Stimulated activated CD8-positive, alpha-beta memory T cell treated with anti-CD3 and anti-CD28 coated beads, Interleukin-15, amount 100 ng/mL, for 48 hours (primary cell): ENCODE measurements at regions not wholly inside any gene's neighbourhood (a gene's known extent, or its start where the extent isn't known, plus 50 kb on each side); places are given as distances from the start of the nearest gene placed in this dataset.
"Not testable (repeated sequence)": the region's sequence is repeated elsewhere in the genome, so short reads cannot be mapped to it uniquely, and the experiment has no call there.

Experiments
- DNase-seq, 2 donors: peaks; one replicate each; pipeline ENCODE4 v3.0.0-alpha.2; 2020; ENCODE audit warnings: low read depth in 2 of 2

DNA sequence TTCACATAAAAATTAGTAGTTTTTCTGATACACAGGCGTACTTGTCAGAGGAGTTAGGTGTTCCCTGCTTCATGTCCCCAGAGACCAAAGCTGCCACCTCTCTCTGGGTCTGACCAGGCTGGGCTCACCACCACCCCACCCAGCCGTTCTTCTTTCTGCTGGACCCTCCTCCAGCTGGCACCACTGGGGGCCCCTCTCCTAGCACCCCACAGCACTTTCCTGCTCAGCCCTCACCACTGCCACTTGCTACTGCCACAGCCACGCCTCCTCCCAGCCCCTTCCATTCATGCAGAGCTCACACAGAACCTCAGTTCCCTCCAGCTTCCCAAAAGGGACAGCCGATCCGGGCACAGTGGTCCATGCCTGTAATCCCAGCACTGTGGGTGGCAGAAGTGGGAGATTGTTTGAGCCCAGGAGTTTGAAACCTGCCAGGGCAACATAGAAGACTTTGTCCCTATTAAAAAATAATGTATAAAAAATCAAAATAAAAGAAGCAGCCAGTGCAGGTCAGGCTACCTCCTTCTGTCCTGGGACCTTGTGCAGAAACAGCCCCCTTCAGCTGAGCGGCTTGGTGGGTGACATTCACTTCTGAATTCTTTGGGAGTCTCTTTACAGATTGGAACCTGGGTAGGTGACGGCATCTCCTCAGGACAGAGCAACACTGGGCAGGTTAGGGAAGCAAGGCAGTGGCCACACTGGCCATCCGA is 208.3 kb downstream of the TOMM20 start:
- no peak for DNase-seq

DNA sequence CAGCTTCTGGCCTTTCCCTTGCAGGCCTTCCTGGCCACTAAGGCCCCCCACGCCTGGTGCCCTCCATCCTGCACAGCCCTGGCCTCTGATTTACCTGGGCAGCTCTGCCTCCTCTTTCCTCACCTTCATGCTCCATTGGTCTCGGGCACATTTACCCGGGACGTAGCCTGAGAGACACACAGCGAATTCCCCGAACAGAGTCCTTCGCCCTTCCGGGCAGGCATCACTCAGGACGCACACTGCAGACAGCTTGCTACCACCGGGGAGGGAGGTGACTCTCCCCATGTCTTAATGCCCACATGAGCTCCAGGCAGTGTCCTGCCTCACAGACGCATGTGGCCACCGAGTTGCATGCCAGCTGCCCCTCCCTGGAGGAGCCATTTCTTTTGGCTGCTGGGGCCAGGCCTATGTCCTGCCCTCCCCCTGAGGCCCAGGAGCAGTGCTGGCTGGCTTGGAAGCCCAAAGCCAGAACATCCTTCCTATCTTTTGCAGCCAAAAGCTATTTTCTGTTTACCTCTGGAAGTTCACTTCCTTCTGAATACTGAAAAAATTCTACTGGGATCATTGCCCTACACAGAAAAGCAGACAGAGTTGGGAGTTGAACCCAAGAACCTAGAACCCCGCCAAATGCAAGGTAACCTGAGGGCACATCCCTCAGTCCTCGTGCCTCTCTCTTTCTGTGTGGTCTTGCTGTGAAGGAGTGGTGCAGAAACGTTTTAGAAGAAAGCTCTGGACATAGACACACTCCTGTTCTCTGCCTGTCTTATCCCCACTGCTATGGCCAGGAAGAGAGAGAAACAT is 209.5 kb downstream of the TOMM20 start:
- DNase-seq, result no peak

DNA sequence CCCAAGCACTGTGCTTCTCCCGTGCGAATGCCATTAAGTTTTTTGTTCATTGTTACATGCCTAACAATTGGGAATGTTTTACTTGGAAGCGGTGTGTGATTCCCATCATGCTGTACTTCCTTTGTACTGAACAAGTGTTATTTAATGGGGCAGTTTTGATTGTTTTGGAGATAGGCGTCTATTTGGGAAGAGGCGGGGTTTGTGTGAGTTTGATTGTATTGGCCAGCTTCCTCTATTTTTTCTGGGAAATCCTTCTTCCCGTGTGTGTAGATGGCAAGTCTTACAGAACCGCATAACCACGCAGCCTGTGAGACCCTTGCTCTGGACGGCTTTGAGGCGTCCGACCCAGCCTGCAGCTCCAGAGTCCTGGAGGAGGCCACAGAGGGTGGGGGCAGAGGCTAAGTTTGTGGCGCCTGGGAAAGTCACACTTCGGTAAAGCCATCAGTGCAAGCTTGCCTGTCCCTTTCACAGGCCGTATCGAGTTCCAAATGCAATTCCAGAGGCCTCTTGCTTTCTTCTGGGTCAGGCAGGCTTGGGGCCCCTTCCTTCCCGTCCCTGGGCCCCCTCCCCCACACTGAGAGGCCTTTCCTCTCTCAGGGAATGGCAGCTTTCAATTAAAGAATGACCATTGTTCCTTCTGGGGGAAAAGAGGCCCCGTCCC is 210.3 kb downstream of the TOMM20 start:
- no peak for DNase-seq

DNA sequence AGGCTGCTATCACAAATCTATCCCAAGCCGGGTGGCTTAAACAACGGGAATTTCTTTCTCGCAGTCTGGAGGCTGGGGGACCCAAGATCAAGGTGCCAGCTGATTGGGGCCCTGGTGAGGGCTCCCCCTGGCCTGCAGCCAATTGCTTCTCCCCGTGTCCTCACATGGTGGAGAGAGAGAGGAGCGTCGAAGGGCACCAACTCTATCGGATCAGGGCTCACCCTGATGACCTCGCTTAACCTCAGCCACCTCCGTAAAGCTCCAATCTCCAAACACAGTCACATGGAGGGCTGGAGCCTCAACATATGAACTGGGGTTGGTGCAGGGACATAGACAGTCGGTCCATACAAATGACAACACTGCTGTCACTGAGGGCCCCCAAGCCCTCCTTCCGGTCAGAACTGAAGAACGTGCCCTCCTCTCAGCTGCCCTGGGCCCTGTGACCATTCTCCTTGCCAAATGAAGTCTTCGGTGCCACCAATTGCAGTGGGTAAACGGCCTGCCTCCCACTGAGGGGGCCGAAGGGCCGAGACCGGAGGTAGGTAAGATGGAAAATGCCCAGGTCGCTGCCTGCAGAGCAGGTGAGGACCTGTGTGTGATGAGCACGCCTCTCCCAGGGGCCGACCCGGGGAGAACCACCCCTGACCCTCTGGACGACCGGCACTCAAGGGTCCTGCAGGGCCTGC is 211.0 kb downstream of the TOMM20 start:
- no peak for DNase-seq

DNA sequence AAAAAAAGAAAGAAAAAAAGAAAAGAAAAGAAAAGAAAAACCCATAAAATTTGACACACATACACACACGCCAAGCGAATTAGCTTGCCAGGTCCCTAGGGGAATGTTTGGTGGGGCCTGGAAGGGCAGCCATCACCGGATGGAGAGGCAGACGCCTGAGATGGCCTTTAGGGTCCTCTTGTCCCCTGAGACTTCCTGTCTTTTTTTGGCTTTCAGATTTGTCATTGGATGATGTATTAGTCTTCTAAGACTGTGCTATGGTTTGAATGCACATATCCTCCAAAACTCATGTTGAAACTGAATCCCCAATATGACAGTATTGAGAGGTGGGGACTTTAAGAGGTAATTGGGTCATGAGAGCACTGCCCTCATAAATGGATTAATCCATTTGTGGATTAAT is 211.8 kb downstream of the TOMM20 start:
- DNase-seq, result no peak

DNA sequence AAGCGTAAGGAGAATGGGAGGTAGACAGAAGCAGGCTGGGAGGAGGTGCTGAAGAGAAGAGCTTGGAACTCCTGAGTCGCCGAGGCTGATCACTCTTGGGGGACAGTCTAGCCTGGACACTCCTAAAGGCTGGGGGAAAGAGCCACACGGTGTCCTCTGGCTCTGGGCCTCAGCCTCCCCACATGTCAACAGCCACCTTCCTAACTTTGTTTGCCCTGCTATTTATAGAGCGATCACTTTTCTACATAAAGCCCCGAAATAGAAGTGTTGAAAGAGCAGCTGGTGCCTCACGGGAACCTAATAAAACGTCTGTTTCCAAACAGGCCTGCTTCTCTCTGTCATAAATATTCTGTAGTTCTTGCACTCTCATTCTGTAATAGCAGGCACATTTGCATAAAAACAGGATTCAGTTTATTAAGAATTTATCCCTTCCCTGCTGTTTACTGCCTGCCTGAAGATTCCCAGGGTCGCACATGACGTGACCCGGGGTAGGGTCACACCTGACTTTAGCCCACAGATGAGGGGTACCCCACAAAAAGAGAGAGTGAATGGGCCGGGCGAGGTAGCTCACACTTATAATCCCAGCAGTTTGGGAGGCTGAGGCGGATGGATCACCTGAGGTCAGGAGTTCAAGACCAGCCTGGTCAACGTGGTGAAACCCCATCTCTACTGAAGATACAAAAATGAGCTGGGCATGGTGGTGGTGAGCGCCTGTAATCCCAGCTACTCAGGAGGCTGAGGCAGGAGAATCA is 212.5 kb downstream of the TOMM20 start:
- DNase-seq, result no peak

DNA sequence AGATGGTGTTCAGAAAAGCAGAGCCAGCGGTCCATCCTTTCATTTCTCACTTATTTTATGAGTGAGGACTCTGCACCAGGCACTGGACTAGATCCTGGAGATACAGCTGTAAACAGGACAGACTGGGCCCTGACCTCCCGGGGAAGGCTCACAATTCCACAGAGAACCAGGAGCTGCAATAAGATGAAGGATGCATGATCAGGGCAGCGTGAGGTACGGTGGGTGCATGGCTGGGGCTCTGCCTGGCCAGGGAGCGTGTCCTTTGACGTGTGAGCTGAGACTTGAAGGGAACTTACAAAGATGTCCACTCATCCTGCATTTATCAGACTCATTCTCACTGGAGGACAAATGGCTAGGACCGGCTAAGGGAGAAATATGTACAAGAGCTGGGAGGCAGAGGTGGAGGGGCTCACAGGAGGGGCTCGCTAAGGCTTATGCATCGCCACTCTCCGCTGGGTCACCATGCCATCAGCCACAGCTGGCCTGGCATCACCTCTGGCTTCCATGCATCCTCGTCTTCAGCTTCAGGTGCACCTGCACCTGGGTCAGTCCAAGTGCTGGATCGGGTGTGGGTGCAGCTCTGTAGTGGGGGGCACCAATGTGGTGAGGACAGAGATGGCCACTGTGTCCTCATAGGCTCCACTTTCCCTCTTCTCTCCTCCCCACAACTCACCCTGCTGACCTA is 213.9 kb downstream of the TOMM20 start:
- DNase-seq, result no peak

DNA sequence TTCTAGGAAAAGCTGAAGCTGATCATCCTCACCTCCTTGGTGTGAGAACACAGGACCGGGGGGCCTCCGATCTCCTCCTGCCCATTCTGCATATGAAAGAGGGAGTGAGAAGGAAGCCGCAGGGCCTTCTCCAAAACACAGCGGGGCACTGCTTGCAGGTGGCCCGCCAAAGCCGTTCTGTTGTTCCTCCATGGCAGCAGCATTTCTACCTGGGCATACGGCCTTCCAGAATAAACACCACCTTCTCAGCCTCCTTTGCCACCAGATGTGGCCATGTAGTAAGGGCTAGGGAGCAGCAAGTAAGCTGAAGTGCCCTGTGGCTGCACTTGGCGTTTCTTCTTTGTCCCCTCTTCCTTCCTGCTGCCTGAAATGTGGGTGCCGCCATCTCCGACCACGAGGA is 214.9 kb downstream of the TOMM20 start:
- no peak for DNase-seq

DNA sequence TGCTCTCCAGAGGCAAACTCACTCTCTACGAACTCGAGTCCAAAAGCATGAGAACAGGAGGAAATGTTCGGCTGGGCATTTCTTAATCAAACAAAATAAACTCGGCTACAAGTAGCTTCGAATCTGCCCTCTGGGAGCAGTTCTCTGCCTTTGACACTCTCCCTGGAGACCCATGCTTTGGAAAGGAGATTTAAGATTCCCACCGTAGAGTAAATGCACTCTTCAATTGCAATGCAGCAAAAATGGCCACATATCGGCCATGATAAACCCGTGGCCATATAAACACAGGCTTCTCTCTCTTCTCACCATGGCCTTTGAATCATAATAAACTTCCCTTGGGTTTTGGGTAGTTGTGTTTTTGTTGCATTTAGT is 215.4 kb downstream of the TOMM20 start:
- no peak for DNase-seq

DNA sequence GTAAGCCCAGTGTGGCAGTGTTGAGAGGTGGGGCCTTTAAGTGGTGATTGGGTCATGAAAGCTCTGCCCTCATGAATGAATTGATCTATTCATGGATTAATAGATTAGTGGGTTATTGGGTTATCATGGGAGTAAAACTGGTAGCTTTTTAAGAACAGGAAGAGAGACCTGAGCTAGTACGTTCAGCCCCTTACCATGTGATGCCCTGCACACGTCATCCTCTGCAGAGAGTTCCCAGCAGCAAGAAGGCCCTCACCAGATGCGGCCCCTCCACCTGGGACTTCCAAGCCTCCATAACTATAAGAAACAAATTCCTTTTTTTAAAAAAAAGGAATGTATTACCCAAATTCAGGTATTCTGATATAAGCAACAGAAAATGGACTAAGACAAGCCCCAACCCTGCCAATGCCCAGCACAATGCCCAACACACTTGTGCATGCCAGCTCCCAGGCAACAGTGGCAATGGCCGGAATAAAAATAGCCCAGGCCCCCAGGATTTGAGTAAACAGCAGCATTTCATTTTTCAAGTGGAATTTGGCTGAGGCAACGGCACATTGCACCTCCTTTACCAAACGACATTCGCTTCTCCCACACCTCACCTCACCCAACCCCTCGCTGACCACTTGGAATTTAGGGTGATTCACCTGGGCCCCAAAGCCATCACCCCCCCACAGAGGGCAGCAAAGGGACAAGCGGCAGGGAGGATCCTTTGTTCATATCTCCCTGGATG is 215.9 kb downstream of the TOMM20 start:
- no peak for DNase-seq

DNA sequence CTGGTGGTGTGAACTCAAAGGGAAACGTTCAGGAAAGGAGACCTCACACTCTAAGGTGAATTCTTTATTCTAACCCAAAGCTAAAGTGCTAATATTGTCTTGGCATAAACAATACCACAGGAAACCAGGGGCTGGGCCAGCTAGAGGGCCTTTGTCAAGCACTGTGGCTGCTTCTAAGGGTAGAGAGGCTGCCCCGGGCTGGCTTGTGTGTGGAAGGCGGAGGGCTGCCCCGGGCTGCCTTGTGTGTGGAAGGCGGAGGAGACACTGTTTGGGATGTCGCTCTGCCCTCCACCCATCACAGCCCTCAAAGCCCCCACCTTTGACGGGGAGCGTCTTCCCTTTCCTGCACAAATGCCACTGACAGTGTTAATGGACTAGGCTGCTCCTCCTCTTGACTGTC is 216.8 kb downstream of the TOMM20 start:
- DNase-seq, result no peak

DNA sequence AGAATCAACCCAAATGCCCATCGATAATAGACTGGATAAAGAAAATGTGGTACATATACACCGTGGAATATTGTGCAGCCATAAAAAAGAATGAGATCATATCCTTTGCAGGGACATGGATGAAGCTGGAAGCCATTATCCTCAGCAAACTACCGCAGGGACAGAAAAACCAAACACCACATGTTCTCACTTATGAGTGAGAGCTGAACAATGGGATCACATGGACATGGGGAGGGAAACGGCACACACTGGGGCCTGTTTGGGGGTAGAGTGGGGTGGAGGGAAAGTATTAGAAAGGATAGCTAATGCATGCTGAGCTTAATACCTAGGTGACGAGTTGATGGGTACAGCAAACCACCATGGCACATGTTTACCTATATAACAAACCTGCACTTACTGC is 217.5 kb downstream of the TOMM20 start:
- not testable (repeated sequence) for DNase-seq

DNA sequence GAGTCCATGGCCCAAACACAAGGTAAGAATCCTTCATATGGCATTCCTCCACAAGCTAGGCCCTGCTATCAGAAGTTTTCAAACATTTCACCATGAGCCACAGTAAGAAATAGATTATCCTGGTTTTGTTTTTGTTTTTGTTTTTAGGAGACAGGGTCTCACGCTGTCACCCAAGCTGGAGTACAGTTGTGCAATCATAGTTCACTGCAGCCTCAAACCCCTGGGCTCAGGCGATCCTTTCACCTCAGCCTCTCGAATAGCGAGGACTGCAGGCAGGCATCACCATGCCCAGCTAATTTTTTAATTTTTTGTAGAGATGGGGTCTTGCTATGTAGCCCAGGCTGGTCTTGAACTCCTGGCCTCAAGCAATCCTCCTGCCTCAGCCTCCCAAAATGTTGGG is 218.8 kb downstream of the TOMM20 start:
- no peak for DNase-seq

DNA sequence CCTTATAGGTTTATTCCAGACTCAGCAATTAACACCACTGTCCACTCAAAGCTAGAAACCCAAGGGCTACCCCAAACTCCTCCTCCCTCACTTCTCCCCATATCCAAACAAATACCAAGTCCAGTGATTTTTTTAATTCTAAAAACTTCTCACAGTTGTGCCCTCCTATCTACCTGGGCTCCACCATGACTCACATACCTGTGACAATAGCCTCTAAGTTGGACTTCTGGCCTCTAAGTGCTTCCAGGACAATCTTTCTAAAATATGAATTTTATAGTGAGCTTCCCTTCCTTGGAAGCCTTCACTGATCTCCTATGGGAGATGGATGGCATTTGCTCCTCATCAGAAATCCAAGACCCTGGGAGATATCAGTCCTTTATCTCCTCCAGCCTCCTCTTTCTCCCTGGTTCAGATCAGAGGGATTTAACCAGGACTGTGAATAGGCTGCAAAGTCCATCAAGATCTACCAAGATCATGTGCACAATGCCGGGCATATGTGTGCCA is 219.3 kb downstream of the TOMM20 start:
- no peak for DNase-seq

DNA sequence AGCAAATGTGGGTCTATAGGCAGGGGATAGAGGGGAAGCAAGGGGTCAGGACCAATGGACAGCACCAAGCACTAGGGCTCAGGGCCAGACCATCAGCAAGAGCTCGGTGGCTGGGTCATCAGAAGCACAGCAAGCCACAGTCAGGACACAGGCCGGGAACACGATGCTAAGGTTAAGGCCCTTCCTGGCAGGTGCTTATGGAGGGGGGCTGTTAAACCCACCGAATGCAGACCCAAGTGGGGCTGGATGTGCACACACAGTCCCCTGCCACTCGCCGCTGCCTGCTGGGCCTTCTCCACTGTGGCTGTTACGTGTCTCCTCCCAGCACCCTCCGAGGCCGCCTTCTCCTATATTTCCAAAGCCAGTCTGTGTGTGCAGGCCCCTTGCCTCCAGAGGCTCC is 220.1 kb downstream of the TOMM20 start:
- DNase-seq, result no peak

DNA sequence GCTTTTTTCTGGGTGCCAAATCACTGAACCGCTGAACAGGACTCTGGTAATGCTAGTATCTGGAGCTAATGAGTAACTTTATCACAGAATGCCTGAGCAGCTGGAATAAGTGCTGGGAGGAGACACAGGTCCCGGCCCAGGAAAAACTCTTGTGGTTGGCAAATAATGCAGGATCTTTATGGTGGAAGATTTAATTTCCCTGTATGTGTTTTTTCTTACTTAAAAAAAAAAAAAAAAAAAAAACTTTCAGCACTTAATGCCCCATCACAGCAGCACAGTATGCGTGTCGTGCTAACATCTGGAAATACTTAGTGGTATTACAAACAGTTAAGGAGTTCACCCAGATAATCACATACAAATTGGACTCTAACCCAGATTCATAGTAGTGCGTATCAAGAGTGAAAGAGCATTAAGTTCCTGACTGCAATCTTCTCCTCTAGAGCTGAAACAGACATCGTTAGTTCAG is 220.7 kb downstream of the TOMM20 start:
- DNase-seq, result no peak

DNA sequence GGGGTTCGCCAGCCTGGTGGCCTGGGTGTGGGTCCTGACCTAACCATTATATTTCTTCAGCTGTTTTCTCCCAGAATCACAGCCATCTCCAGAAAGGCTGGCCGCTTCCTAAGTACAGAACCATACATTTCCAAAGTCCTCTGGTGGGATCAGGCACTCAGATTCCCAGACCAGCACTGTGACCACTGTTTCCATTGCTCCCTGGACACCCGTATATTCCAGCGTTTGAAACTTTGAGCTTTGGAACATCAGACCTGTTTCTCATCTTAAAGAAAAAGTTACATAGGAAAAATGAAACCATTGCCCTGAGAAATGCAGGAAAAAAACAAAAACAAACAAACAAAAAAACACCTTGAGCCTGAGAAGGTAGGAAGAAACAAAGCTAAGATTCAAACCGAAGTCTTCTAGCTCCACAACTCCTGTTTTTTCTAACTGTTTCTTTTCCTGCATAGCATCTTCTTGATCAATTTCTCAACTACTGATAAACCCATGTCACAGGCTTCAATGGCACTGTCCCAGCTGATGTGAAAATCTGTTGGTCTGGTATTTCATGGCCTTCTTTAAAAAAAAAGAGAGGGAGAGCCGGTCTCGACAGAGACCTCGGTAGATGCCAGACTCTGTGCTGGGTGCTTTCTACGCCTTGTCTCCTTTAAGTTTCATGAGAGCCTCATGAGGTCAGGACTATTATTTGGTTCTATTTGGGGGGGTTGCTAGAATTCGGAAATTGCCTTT is 221.3 kb downstream of the TOMM20 start:
- DNase-seq, result no peak

DNA sequence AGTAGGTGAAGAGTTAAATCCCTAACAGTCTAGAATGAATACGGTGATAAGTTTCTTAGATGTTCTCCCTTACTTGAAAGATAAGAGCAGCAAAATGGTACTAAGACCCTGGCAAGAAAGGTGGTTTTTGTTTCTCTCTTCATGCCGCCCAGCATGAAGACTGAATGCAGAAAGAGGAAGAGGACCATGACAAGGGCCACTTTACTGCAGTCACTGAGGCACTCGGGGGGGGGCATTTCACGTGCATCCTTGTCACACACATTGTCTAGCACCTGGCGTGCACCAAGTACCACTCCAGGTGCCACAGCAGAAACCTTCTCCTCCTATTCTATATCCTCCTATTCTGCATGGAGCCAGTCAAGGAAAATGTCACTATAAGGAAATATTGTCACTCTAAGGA is 222.0 kb downstream of the TOMM20 start:
- DNase-seq, result no peak

DNA sequence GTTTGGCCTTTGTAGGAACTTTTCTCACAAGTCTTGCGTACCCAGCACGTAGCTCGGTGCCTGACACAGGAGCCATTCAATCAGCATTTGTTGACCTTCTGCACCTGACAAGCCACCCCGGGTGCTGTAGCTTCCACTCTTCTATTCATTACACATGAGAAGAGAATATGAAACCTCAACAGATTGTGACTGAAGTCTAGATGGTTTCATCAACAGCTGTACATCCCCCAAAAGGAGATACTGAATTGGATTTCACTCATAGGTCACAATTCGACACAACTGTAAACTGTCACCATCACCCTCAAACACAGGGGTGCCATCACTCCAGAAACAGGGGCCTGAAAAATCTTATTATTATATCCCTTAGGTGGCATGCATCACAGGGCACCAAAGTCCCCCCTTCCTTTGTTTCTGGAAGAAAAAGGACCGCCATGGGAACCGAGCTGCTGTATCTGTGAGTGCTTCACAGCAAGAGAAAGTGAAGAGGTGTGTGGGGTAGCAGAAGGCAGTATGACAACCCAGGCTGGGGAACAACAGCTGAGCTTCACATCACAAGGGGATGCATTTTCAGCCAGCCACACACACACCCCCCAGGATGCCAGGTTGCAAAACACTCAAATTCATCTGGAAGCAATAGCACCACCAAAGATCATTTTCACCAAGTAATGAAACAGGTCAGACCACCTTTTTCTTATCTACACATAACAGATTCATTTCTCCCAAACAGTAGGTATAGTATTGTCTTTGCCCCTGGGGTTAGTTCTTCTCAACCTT is 225.7 kb downstream of the TOMM20 start:
- no peak for DNase-seq
